H9 (cell line): ENCODE measurements at regions not wholly inside any gene's neighbourhood (a gene's known extent, or its start where the extent isn't known, plus 50 kb on each side); places are given as distances from the start of the nearest gene placed in this dataset.

Source experiments
- DNase-seq: peaks from one replicate; pipeline ENCODE4 v3.0.0-alpha.2; 2017
- H2AFZ ChIP-seq: one replicate; pipeline ENCODE4 v1.6.1; 2013; ENCODE audit warnings: mild to moderate bottlenecking, low read length, control low read depth, moderate library complexity
- H2AK5ac ChIP-seq: 2 replicates; pipeline ENCODE4 v1.6.1; 2013; ENCODE audit warnings: low read length, control low read depth, mixed read lengths; ENCODE audit not compliant: insufficient read length
- H2BK120ac ChIP-seq: one replicate; pipeline ENCODE4 v1.6.1; 2013; ENCODE audit warnings: low read depth, mild to moderate bottlenecking, low read length, control low read depth, inconsistent platforms; ENCODE audit not compliant: poor library complexity, severe bottlenecking
- H2BK12ac ChIP-seq: 2 replicates; pipeline ENCODE4 v1.6.1; 2013; ENCODE audit warnings: low read length, control low read depth, mixed read lengths, low read depth; ENCODE audit not compliant: insufficient read length
- H2BK15ac ChIP-seq: 2 replicates; pipeline ENCODE4 v1.6.1; 2013; ENCODE audit warnings: low read depth, low read length, control low read depth
- H2BK20ac ChIP-seq: one replicate; pipeline ENCODE4 v1.6.1; 2013; ENCODE audit warnings: low read depth, mild to moderate bottlenecking, low read length, control low read depth, inconsistent platforms; ENCODE audit not compliant: poor library complexity, severe bottlenecking
- H2BK5ac ChIP-seq: 2 replicates; pipeline ENCODE4 v1.6.1; 2013; ENCODE audit warnings: low read length, control low read depth, mixed read lengths; ENCODE audit not compliant: insufficient read length
- H3K14ac ChIP-seq: 2 replicates; pipeline ENCODE4 v1.6.1; 2013; ENCODE audit warnings: low read length, control low read depth; ENCODE audit not compliant: insufficient read depth
- H3K18ac ChIP-seq: 2 replicates; pipeline ENCODE4 v1.6.1; 2013; ENCODE audit warnings: low read depth, mild to moderate bottlenecking, mixed read lengths, low read length, control low read depth; ENCODE audit not compliant: insufficient read length
- H3K23ac ChIP-seq: 2 replicates; pipeline ENCODE4 v1.6.1; 2013; ENCODE audit warnings: low read length, control low read depth, mixed read lengths, low read depth; ENCODE audit not compliant: insufficient read length
- H3K23me2 ChIP-seq: 2 replicates; pipeline ENCODE4 v1.6.1; 2013; ENCODE audit warnings: low read depth, mild to moderate bottlenecking, mixed read lengths, low read length, control low read depth; ENCODE audit not compliant: insufficient read length, poor library complexity, severe bottlenecking
- H3K27ac ChIP-seq: 2 replicates; pipeline ENCODE4 v1.5.1; 2013; ENCODE audit warnings: low read length, control low read depth, mixed read lengths, low read depth; ENCODE audit not compliant: insufficient read length
- H3K27me3 ChIP-seq: 2 replicates; pipeline ENCODE4 v1.6.1; 2013; ENCODE audit warnings: low read length, control low read depth, inconsistent platforms; ENCODE audit not compliant: insufficient read depth
- H3K4ac ChIP-seq: 2 replicates; pipeline ENCODE4 v1.6.1; 2013; ENCODE audit warnings: low read depth, mild to moderate bottlenecking, control low read depth, inconsistent platforms, low read length, moderate library complexity
- H3K4me1 ChIP-seq: 2 replicates; pipeline ENCODE4 v1.6.1; 2013; ENCODE audit warnings: low read length, control low read depth, inconsistent platforms; ENCODE audit not compliant: insufficient read depth
- H3K4me2 ChIP-seq: 2 replicates; pipeline ENCODE4 v1.6.1; 2013; ENCODE audit warnings: low read length, control low read depth, mixed read lengths; ENCODE audit not compliant: insufficient read length, insufficient read depth
- H3K56ac ChIP-seq: 2 replicates; pipeline ENCODE4 v1.6.1; 2013; ENCODE audit warnings: low read depth, mild to moderate bottlenecking, mixed read lengths, low read length, control low read depth; ENCODE audit not compliant: insufficient read length
- H3K79me1 ChIP-seq: 2 replicates; pipeline ENCODE4 v1.6.1; 2013; ENCODE audit warnings: low read depth, mild to moderate bottlenecking, moderate library complexity, low read length, control low read depth, inconsistent platforms; ENCODE audit not compliant: insufficient read depth, poor library complexity, severe bottlenecking
- H3K79me2 ChIP-seq: 2 replicates; pipeline ENCODE4 v1.6.1; 2013; ENCODE audit warnings: low read length, control low read depth, inconsistent platforms; ENCODE audit not compliant: insufficient read depth
- H3K9ac ChIP-seq: 2 replicates; pipeline ENCODE4 v1.6.1; 2013; ENCODE audit warnings: low read length, control low read depth, mixed read lengths; ENCODE audit not compliant: insufficient read length; ENCODE audit errors: extremely low read depth
- H3K9me3 ChIP-seq: one replicate; pipeline ENCODE4 v1.6.1; 2013; ENCODE audit warnings: low read depth, low read length, inconsistent platforms; ENCODE audit not compliant: control insufficient read depth
- H3T11ph ChIP-seq: one replicate; pipeline ENCODE4 v1.6.1; 2013; ENCODE audit warnings: mild to moderate bottlenecking, low read length, control low read depth, inconsistent platforms
- H4K20me1 ChIP-seq: one replicate; pipeline ENCODE4 v1.6.1; 2013; ENCODE audit not compliant: control insufficient read depth, insufficient read length, insufficient read depth
- H4K5ac ChIP-seq: 2 replicates; pipeline ENCODE4 v1.6.1; 2013; ENCODE audit warnings: low read depth, mild to moderate bottlenecking, mixed read lengths, low read length, control low read depth; ENCODE audit not compliant: insufficient read length
- H4K8ac ChIP-seq: replicated peaks from 2 replicates; pipeline ENCODE4 v1.6.1; 2013; ENCODE audit warnings: low read length, control low read depth, mixed read lengths, low read depth; ENCODE audit not compliant: insufficient read length
- H4K91ac ChIP-seq: 2 replicates; pipeline ENCODE4 v1.6.1; 2013; ENCODE audit warnings: low read depth, mild to moderate bottlenecking, moderate library complexity, mixed read lengths, low read length, control low read depth; ENCODE audit not compliant: insufficient read length
- H3K27ac Mint-ChIP-seq, 3 experiments: 2 replicates in 2 of 3; 3 replicates in 1 of 3; pipeline ENCODE4 v1.8.0; 2020 to 2021; ENCODE audit warnings: mixed read lengths in 3 of 3, mild to moderate bottlenecking in 1 of 3, moderate library complexity in 1 of 3
- H3K27me3 Mint-ChIP-seq: 2 replicates; pipeline ENCODE4 v1.8.0; 2021; ENCODE audit warnings: low read depth, mild to moderate bottlenecking, moderate library complexity, mixed read lengths
- H3K36me3 Mint-ChIP-seq, 3 experiments: 2 replicates in 2 of 3; 3 replicates in 1 of 3; pipeline ENCODE4 v1.8.0; 2020 to 2021; ENCODE audit warnings: low read depth in 3 of 3, mixed read lengths in 3 of 3; ENCODE audit not compliant: insufficient read depth in 1 of 3
- H3K4me1 Mint-ChIP-seq, 2 experiments: 2 replicates each; pipeline ENCODE4 v1.8.0; 2020; ENCODE audit warnings: mixed read lengths in 2 of 2
- H3K4me3 Mint-ChIP-seq, 2 experiments: 2 replicates in 1 of 2; 3 replicates in 1 of 2; pipeline ENCODE4 v1.8.0; 2020 to 2021; ENCODE audit warnings: mild to moderate bottlenecking in 2 of 2, mixed read lengths in 2 of 2, moderate library complexity in 1 of 2
- H3K9me3 Mint-ChIP-seq, 2 experiments: 2 replicates in 1 of 2; 3 replicates in 1 of 2; pipeline ENCODE4 v1.8.0; 2020; ENCODE audit warnings: mild to moderate bottlenecking in 2 of 2, mixed read lengths in 2 of 2, moderate library complexity in 1 of 2
- CTCF ChIP-seq: fragments of 200-600 bp; sonication (generic); conservative IDR thresholded peaks from 3 replicates; pipeline ENCODE4 v1.8.0; 2021; ENCODE audit warnings: antibody characterized with exemption, mild to moderate bottlenecking
- WGBS: extraction: QIAGEN DNeasy Blood & Tissue Kit; methylation state at CpG from one replicate; pipeline ENCODE4 v1.1.7; 2013; ENCODE audit warnings: missing lambda C conversion rate, low lambda C conversion rate, mixed read lengths; ENCODE audit not compliant: insufficient read length; ENCODE audit errors: extremely low coverage; 5-methylcytosine and 5-hydroxymethylcytosine counted together

- Histone ChIP-seq H4K91ac (no peak overlapping the region), H3K4ac (no peak overlapping the region), H3T11ph (no peak overlapping the region), H2AK5ac (no peak overlapping the region), H3K23ac (no peak overlapping the region), H2BK5ac (no peak overlapping the region), H3K27ac (no peak overlapping the region), H4K20me1 (no peaks in the 10 kb centered on the region), H3K9ac (no peak overlapping the region), H3K79me1 (no peaks in the 10 kb centered on the region), H3K4me1 (no peaks in the 10 kb centered on the region), H3K27me3 (no peaks in the 10 kb centered on the region), H4K5ac (no peak overlapping the region), H2BK120ac (no peak overlapping the region), H2BK20ac (no peak overlapping the region), H3K14ac (no peak overlapping the region), H3K56ac (no peak overlapping the region), H2BK12ac (no peak overlapping the region), H4K8ac (no peak overlapping the region), H3K9me3 (no peaks in the 10 kb centered on the region), H3K23me2 (no peaks in the 10 kb centered on the region), H3K4me2 (no peak overlapping the region), H3K79me2 (no peaks in the 10 kb centered on the region), H2BK15ac (no peak overlapping the region), H3K18ac (no peak overlapping the region), H2AFZ (no peak overlapping the region)
- DNase-seq: no peak
- TF ChIP-seq CTCF: no peak
- Mint-ChIP-seq H3K4me3 (no peak overlapping the region), H3K27ac (no peak overlapping the region), H3K4me1 (peaks cover 18 to 29% of the 10 kb centered on the region in 2 experiments), H3K27me3 (peaks cover 2% of the 10 kb centered on the region), H3K9me3 (no peaks in the 10 kb centered on the region; a peak in 1 of 5 replicates), H3K36me3 (no peaks in the 10 kb centered on the region)
- no CpG with 5 or more reads among the region's 6 CpGs for WGBS
Observed at GRCh38 chr1:30256911-30257310, 466.5 kb downstream of the MATN1 start.
